ENCODE measurements at regions not wholly inside any gene's neighbourhood (a gene's known extent, or its start where the extent isn't known, plus 50 kb on each side); places are given as distances from the start of the nearest gene placed in this dataset.

DNA sequence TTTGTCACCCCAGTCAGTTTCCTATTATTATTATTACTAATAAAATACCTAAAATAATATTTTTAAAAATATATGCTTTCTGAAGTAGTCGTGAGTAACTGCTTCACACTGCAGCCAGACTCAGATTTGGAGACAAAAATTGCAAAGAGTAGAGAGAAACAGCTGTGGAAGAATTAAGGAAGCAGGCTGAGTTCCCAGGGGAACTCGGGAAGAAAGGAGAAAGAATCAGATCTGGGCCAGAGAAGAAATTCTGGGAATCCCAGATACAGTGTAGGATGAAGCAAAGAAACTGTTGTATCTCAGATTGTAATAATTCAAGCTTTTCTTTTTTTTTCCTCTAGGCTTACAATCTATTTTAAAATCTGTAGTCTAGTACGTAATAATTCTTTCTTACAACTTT, 182.3 kb downstream of the FTCDNL1 start:
- TF ChIP-seq, protein P1, sequence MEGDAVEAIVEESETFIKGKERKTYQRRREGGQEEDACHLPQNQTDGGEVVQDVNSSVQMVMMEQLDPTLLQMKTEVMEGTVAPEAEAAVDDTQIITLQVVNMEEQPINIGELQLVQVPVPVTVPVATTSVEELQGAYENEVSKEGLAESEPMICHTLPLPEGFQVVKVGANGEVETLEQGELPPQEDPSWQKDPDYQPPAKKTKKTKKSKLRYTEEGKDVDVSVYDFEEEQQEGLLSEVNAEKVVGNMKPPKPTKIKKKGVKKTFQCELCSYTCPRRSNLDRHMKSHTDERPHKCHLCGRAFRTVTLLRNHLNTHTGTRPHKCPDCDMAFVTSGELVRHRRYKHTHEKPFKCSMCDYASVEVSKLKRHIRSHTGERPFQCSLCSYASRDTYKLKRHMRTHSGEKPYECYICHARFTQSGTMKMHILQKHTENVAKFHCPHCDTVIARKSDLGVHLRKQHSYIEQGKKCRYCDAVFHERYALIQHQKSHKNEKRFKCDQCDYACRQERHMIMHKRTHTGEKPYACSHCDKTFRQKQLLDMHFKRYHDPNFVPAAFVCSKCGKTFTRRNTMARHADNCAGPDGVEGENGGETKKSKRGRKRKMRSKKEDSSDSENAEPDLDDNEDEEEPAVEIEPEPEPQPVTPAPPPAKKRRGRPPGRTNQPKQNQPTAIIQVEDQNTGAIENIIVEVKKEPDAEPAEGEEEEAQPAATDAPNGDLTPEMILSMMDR (IDR thresholded peaks at IDR 0.05), result no peak
- TF ChIP-seq, protein P2, sequence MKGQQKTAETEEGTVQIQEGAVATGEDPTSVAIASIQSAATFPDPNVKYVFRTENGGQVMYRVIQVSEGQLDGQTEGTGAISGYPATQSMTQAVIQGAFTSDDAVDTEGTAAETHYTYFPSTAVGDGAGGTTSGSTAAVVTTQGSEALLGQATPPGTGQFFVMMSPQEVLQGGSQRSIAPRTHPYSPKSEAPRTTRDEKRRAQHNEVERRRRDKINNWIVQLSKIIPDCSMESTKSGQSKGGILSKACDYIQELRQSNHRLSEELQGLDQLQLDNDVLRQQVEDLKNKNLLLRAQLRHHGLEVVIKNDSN (IDR thresholded peaks at IDR 0.05; ENCODE audit: borderline replicate concordance, low read depth), result no peak
- TF ChIP-seq POLR2AphosphoS5 (IDR thresholded peaks at IDR 0.05; ENCODE audit: low read depth, low read length) (no peak), JUND (IDR thresholded peaks at IDR 0.05) (no peak), FOXM1 (IDR thresholded peaks at IDR 0.05; ENCODE audit: low read depth) (no peak), MXI1 (IDR thresholded peaks at IDR 0.05; ENCODE audit: low read depth, low read length) (no peak), TAF1 (IDR thresholded peaks at IDR 0.05; ENCODE audit: borderline replicate concordance, low read depth, low read length) (no peak), RFX5 (IDR thresholded peaks at IDR 0.05; ENCODE audit: low read length) (no peak)
- TF ChIP-seq, protein P3, sequence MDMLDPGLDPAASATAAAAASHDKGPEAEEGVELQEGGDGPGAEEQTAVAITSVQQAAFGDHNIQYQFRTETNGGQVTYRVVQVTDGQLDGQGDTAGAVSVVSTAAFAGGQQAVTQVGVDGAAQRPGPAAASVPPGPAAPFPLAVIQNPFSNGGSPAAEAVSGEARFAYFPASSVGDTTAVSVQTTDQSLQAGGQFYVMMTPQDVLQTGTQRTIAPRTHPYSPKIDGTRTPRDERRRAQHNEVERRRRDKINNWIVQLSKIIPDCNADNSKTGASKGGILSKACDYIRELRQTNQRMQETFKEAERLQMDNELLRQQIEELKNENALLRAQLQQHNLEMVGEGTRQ (IDR thresholded peaks at IDR 0.05; ENCODE audit: borderline replicate concordance, low read depth, low read length), result no peak

Data from SK-N-SH (cell line).